Sigmoid colon (tissue), 6 donors: ENCODE measurements at regions not wholly inside any gene's neighbourhood (a gene's known extent, or its start where the extent isn't known, plus 50 kb on each side); places are given as distances from the start of the nearest gene placed in this dataset.

Experiments
- DNase-seq: peaks from one replicate; pipeline ENCODE4 v3.0.0-alpha.2; 2019
- H3K27ac ChIP-seq, 4 donors: fragments of 200-600 bp; sonication (generic); one replicate each; pipeline ENCODE4 v1.5.1; 2016 to 2019; ENCODE audit warnings: mild to moderate bottlenecking in 1 of 4
- H3K27me3 ChIP-seq, 3 donors: fragments of 200-600 bp; sonication (generic); one replicate each; pipeline ENCODE4 v1.5.1; 2019; ENCODE audit warnings: mild to moderate bottlenecking in 1 of 3
- H3K36me3 ChIP-seq, 4 donors: fragments of 200-600 bp; sonication (generic); one replicate each; pipeline ENCODE4 v1.5.1; 2016 to 2019
- H3K4me1 ChIP-seq, 4 donors: fragments of 200-600 bp; sonication (generic); one replicate each; pipeline ENCODE4 v1.5.1; 2017 to 2019
- H3K4me3 ChIP-seq, 4 donors: fragments of 200-600 bp; sonication (generic); one replicate each; pipeline ENCODE4 v1.5.1; 2017 to 2019; ENCODE audit warnings: mild to moderate bottlenecking in 2 of 4, moderate library complexity in 1 of 4
- H3K9me3 ChIP-seq, 4 donors: fragments of 200-600 bp in 3 of 4; sonication (generic) in 3 of 4; one replicate each; pipeline versions ENCODE4 v1.5.1 to v1.6.1; 2013 to 2019
- EP300 ChIP-seq, 4 donors: sonication (generic); formaldehyde crosslinking; IDR thresholded peaks; one replicate each; pipeline ENCODE4 v1.6.1; 2017; ENCODE audit warnings: antibody characterized with exemption in 4 of 4
- POLR2A ChIP-seq, 2 donors: fragments of 450-650 bp; IDR thresholded peaks; one replicate each; pipeline ENCODE4 v1.6.1; 2016; ENCODE audit warnings: antibody characterized with exemption in 2 of 2, mild to moderate bottlenecking in 2 of 2, moderate library complexity in 2 of 2
- POLR2AphosphoS5 ChIP-seq, 4 donors: sonication (generic); formaldehyde crosslinking; IDR thresholded peaks; one replicate each; pipeline ENCODE4 v1.6.1; 2017; ENCODE audit warnings: antibody characterized with exemption in 4 of 4
- WGBS, 2 donors: extraction: QIAGEN DNeasy Blood & Tissue Kit; methylation state at CpG; one replicate each; pipeline ENCODE4 v1.1.7; 2013; 5-methylcytosine and 5-hydroxymethylcytosine counted together
- intact Hi-C: fragments of 100-400 bp; cut with DNase I; formaldehyde crosslinking; loops from one replicate; pipeline ENCODE4 v1.15.1; 2023
- donor health status: healthy with polysubstance abuse.
- donor health status: healthy.

- no peak for TF ChIP-seq POLR2AphosphoS5 (IDR thresholded peaks at IDR 0.05)
- TF ChIP-seq POLR2A (IDR thresholded peaks at IDR 0.05): no peak
- no peak for TF ChIP-seq EP300 (IDR thresholded peaks at IDR 0.05)
- H3K27me3 ChIP-seq: no peaks in the 10 kb centered on the region
- WGBS, 2 donors: 94 to 96% methylated on average over 1 of the region's 1 CpG
- no peak for DNase-seq
- H3K4me3 ChIP-seq: no peak overlapping the region
- no peaks in the 10 kb centered on the region for H3K36me3 ChIP-seq
- H3K4me1 ChIP-seq: no peaks in the 10 kb centered on the region
- H3K27ac ChIP-seq: no peak overlapping the region
- intact Hi-C loops: no loop called here
- H3K9me3 ChIP-seq: no peaks in the 10 kb centered on the region
Observed at GRCh38 chrX:47710252-47710651, 51.3 kb upstream of the UXT start.
